Right lobe of liver (tissue), 6 donors: ENCODE measurements at regions not wholly inside any gene's neighbourhood (a gene's known extent, or its start where the extent isn't known, plus 50 kb on each side); places are given as distances from the start of the nearest gene placed in this dataset.
"Not testable (repeated sequence)": the region's sequence is repeated elsewhere in the genome, so short reads cannot be mapped to it uniquely, and the experiment has no call there.

Source experiments
- ATAC-seq, 4 donors: fragments of 200-7000 bp; cut with Tn5 transposase; one replicate each; pipeline ENCODE4 v1.9.1; 2020; ENCODE audit warnings: mild to moderate bottlenecking in 4 of 4, moderate library complexity in 4 of 4
- DNase-seq, 3 donors: peaks; one replicate each; pipeline ENCODE4 v3.0.0-alpha.2; 2020
- H3K27ac ChIP-seq, 3 donors: fragments of 200-600 bp; one replicate each; pipeline ENCODE4 v1.8.0; 2022
- H3K27me3 ChIP-seq, 2 donors: fragments of 200-600 bp; one replicate each; pipeline ENCODE4 v1.8.0; 2022
- H3K36me3 ChIP-seq, 4 donors: fragments of 200-600 bp; sonication (generic) in 1 of 4; one replicate each; pipeline versions ENCODE4 v1.5.1 to v1.8.0; 2017 to 2022; ENCODE audit warnings: control low read depth in 1 of 4
- H3K4me1 ChIP-seq, 4 donors: fragments of 200-600 bp; sonication (generic) in 1 of 4; one replicate each; pipeline versions ENCODE4 v1.5.1 to v1.8.0; 2017 to 2022; ENCODE audit warnings: control low read depth in 1 of 4
- H3K4me3 ChIP-seq, 3 donors: fragments of 200-600 bp; one replicate each; pipeline ENCODE4 v1.8.0; 2022
- H3K9me3 ChIP-seq, 4 donors: fragments of 200-600 bp; sonication (generic) in 1 of 4; one replicate each; pipeline versions ENCODE4 v1.5.1 to v1.8.0; 2017 to 2022; ENCODE audit warnings: control low read depth in 1 of 4
- POLR2A ChIP-seq: fragments of 450-650 bp; IDR thresholded peaks from one replicate; pipeline ENCODE4 v1.6.1; 2017; ENCODE audit warnings: antibody characterized with exemption, mild to moderate bottlenecking
- WGBS: methylation state at CpG from one replicate; pipeline ENCODE4 v1.1.6; 2018; ENCODE audit warnings: low coverage, low lambda C conversion rate; ENCODE audit not compliant: insufficient coverage; ENCODE audit errors: missing lambda C conversion rate; 5-methylcytosine and 5-hydroxymethylcytosine counted together
- intact Hi-C, 2 donors: fragments of 100-400 bp; cut with DNase I; formaldehyde crosslinking; loops; one replicate each; pipeline versions ENCODE4 v1.11.2 to v1.14.1; 2022
- TF ChIP-seq, protein P1 (sequence below), 4 donors: fragments of 200-600 bp in 3 of 4; fragments of 450-650 bp in 1 of 4; IDR thresholded peaks; one replicate each; pipeline versions ENCODE4 v1.5.1 to v1.8.0; 2016 to 2022; ENCODE audit warnings: antibody characterized with exemption in 4 of 4, mild to moderate bottlenecking in 2 of 4
- donor health status: DM: no; HTN: yes; CAD: no.
- donor health status: DM: no; HTN: no; CAD: no.
- donor health status: DM: no; HTN: no; CAD: no.
- donor health status: DM: no; HTN: yes; CAD: no.
- donor health status: DM: no; HTN: yes; CAD: no.

DNA sequence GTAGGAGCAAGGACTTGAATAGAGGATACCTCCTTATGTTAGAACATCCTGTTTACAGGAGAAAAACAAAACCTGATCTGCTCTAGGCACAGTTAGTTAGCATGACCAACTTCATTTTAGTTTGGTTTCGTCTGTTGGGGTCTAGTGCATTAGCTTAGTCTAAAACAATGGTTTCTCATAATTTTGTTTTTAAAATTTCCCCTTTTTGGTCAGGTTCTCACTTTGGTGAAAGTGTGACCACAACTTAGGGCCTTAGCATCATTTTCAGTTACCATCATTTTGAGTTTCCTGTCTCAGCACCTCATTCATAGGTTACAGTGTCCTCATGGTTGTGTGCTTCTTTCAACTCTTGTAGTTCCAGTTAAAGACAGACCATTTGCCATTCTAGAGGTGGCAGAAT, 1277.0 kb upstream of the SLC39A10 start:
- H3K27ac ChIP-seq, result no peak overlapping the region
- H3K27me3 ChIP-seq, result no peaks in the 10 kb centered on the region
- no peak for TF ChIP-seq POLR2A
- TF ChIP-seq, protein P1, sequence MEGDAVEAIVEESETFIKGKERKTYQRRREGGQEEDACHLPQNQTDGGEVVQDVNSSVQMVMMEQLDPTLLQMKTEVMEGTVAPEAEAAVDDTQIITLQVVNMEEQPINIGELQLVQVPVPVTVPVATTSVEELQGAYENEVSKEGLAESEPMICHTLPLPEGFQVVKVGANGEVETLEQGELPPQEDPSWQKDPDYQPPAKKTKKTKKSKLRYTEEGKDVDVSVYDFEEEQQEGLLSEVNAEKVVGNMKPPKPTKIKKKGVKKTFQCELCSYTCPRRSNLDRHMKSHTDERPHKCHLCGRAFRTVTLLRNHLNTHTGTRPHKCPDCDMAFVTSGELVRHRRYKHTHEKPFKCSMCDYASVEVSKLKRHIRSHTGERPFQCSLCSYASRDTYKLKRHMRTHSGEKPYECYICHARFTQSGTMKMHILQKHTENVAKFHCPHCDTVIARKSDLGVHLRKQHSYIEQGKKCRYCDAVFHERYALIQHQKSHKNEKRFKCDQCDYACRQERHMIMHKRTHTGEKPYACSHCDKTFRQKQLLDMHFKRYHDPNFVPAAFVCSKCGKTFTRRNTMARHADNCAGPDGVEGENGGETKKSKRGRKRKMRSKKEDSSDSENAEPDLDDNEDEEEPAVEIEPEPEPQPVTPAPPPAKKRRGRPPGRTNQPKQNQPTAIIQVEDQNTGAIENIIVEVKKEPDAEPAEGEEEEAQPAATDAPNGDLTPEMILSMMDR (IDR thresholded peaks at IDR 0.05), result no peak
- H3K36me3 ChIP-seq, result no peaks in the 10 kb centered on the region
- H3K4me1 ChIP-seq, result no peaks in the 10 kb centered on the region
- no peaks in the 10 kb centered on the region for H3K9me3 ChIP-seq
- H3K4me3 ChIP-seq, result no peak overlapping the region
- intact Hi-C loops, result no loop called here
- 40% methylated on average over 1 of the region's 1 CpG for WGBS
- no peak for DNase-seq
- ATAC-seq, result no peak

DNA sequence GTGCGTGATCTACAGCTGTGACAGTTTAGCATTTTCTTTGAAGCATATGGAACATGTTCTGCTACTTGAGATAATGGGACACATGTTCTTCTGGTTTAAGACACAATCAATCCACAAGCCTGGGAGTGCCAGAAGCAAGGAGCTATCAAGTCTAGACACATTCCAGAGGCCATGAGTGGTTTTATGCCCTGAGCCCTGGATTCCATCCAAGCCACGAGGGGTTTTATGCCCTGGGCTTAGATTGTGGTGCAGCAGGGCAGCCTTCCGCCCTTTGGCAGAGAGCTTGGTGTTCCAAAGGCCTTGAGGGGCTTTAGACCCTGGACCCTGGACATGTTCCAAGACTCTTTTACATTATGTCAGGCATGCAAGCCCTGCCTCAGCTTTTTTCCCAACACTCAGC, 1289.6 kb upstream of the SLC39A10 start:
- H3K36me3 ChIP-seq, H3K27me3 ChIP-seq, H3K9me3 ChIP-seq, DNase-seq, H3K4me3 ChIP-seq, ATAC-seq, H3K4me1 ChIP-seq, intact Hi-C loops, H3K27ac ChIP-seq: not testable (repeated sequence)
- 50% methylated on average over 2 of the region's 3 CpGs for WGBS

DNA sequence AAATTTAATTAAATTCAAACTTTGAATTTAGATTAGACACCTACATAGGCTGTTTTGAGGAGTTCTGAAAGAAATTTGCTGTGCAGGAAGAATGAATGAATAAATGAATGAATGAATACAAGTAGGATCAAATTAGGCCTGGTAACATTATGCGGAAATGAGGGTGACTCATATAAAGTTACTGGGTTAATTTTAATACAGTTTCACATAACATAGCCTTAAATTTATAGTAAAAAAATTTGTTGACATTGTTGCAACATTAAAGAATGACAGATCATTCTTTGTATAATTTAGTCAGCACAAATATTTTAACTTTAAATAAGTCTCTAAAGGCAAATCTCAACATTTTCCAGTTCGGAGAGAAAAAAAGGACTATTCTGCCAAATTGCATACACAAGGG, 1293.1 kb upstream of the SLC39A10 start:
- Histone ChIP-seq H3K4me1 (no peaks in the 10 kb centered on the region), H3K4me3 (no peak overlapping the region), H3K9me3 (no peaks in the 10 kb centered on the region), H3K36me3 (no peaks in the 10 kb centered on the region), H3K27ac (no peak overlapping the region), H3K27me3 (no peaks in the 10 kb centered on the region)
- intact Hi-C loops, result no loop called here
- 50% methylated on average over 2 of the region's 2 CpGs for WGBS
- TF ChIP-seq, protein P1 (IDR thresholded peaks at IDR 0.05), result no peak
- no peak for TF ChIP-seq POLR2A
- DNase-seq (no peak), ATAC-seq (no peak)

DNA sequence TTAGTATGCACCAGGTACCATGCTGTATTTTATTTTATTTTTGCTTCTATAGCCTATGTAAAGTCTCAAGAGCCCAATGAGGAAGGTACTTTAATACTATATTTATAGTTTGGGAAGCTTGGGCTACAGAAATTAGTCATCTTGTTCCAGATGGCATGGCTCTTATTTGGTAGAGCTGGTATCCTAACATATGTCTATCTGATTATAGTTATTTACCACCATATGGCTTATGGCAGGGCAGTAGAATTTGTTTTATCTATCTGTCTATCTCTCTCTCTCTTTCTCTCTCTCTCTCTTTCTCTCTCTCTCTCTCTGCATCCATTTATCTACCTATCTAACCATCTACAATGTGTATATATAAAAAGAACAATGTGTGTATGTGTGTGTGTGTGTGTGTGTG, 1293.7 kb upstream of the SLC39A10 start:
- TF ChIP-seq POLR2A, result no peak
- TF ChIP-seq, protein P1 (IDR thresholded peaks at IDR 0.05), result no peak
- H3K4me1 ChIP-seq, result no peaks in the 10 kb centered on the region
- H3K27me3 ChIP-seq, result no peaks in the 10 kb centered on the region
- DNase-seq (no peak), ATAC-seq (no peak)
- H3K4me3 ChIP-seq, result no peak overlapping the region
- intact Hi-C loops, result no loop called here
- H3K27ac ChIP-seq, result no peak overlapping the region
- H3K36me3 ChIP-seq, result no peaks in the 10 kb centered on the region
- no peaks in the 10 kb centered on the region for H3K9me3 ChIP-seq

DNA sequence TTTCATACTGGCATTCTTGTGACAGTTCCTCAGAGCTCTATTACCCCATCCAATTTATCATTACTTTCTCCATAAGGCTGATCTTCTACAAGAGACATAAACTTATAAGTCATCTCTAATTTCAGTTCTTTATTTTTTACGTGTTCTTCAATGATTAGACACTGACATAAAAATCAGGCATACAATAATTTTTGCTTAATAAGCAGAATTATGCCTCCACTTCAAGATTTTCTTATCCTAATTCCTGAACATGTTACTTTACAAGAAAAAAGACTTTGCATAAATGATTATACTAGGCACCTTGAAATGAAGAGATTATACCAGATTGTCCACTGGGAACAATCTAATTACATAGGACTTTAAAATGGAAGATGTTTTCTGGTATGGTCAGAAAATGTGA, 1304.5 kb upstream of the SLC39A10 start:
- H3K27me3 ChIP-seq, result no peaks in the 10 kb centered on the region
- no peaks in the 10 kb centered on the region for H3K36me3 ChIP-seq
- intact Hi-C loops, result no loop called here
- TF ChIP-seq, protein P1 (IDR thresholded peaks at IDR 0.05), result no peak
- TF ChIP-seq POLR2A, result no peak
- DNase-seq (no peak), ATAC-seq (no peak)
- H3K27ac ChIP-seq, result no peak overlapping the region
- H3K4me3 ChIP-seq, result no peak overlapping the region
- WGBS, result 30% methylated on average over 1 of the region's 1 CpG
- no peaks in the 10 kb centered on the region for H3K4me1 ChIP-seq
- no peaks in the 10 kb centered on the region for H3K9me3 ChIP-seq
